Neural progenitor cell (in vitro differentiated cells): ENCODE measurements at regions not wholly inside any gene's neighbourhood (a gene's known extent, or its start where the extent isn't known, plus 50 kb on each side); places are given as distances from the start of the nearest gene placed in this dataset.

Experiments used
- DNase-seq: peaks from one replicate; pipeline ENCODE4 v3.0.0-alpha.2; 2016; ENCODE audit warnings: low spot score
- H2AFZ ChIP-seq: fragments of 200-600 bp; sonication (generic); replicated peaks from 2 replicates; pipeline ENCODE4 v1.6.1; 2016; ENCODE audit warnings: antibody characterized with exemption
- H3F3A ChIP-seq: fragments of 200-600 bp; sonication (generic); 2 replicates; pipeline ENCODE4 v1.6.1; 2016; ENCODE audit warnings: antibody characterized with exemption, low read depth
- H3K27ac ChIP-seq: fragments of 200-600 bp; sonication (generic); 2 replicates; pipeline ENCODE4 v1.5.1; 2016; ENCODE audit warnings: mild to moderate bottlenecking
- H3K27me3 ChIP-seq: fragments of 200-600 bp; sonication (generic); 2 replicates; pipeline ENCODE4 v1.6.1; 2016; ENCODE audit warnings: mild to moderate bottlenecking, moderate library complexity
- H3K36me3 ChIP-seq: fragments of 200-600 bp; sonication (generic); 2 replicates; pipeline ENCODE4 v1.5.1; 2016
- H3K4me1 ChIP-seq: fragments of 200-600 bp; sonication (generic); 2 replicates; pipeline ENCODE4 v1.6.1; 2016; ENCODE audit warnings: mixed run types
- H3K4me2 ChIP-seq: fragments of 200-600 bp; sonication (generic); 2 replicates; pipeline ENCODE4 v1.6.1; 2016
- H3K4me3 ChIP-seq: fragments of 200-600 bp; sonication (generic); 2 replicates; pipeline ENCODE4 v1.5.1; 2016
- H3K79me2 ChIP-seq: fragments of 200-600 bp; sonication (generic); 2 replicates; pipeline ENCODE4 v1.6.1; 2016; ENCODE audit warnings: low read depth
- H3K9ac ChIP-seq: fragments of 200-600 bp; sonication (generic); 2 replicates; pipeline ENCODE4 v1.6.1; 2016
- H3K9me3 ChIP-seq: fragments of 200-600 bp; sonication (generic); 2 replicates; pipeline ENCODE4 v1.5.1; 2016; ENCODE audit warnings: low read depth
- H4K20me1 ChIP-seq: fragments of 200-600 bp; sonication (generic); 2 replicates; pipeline ENCODE4 v1.6.1; 2016; ENCODE audit warnings: low read depth
- H3K27ac Mint-ChIP-seq: 3 replicates; pipeline ENCODE4 v1.8.0; 2021; ENCODE audit warnings: mixed read lengths
- H3K27me3 Mint-ChIP-seq: 2 replicates; pipeline ENCODE4 v1.8.0; 2022; ENCODE audit warnings: low read depth, mild to moderate bottlenecking, inconsistent platforms, moderate library complexity, mixed read lengths; ENCODE audit not compliant: insufficient read depth
- H3K36me3 Mint-ChIP-seq: 3 replicates; pipeline ENCODE4 v1.8.0; 2021; ENCODE audit warnings: mixed read lengths
- H3K4me1 Mint-ChIP-seq: 3 replicates; pipeline ENCODE4 v1.8.0; 2021; ENCODE audit warnings: mixed read lengths
- H3K4me3 Mint-ChIP-seq: 3 replicates; pipeline ENCODE4 v1.8.0; 2021; ENCODE audit warnings: mild to moderate bottlenecking, moderate library complexity, mixed read lengths
- H3K9me3 Mint-ChIP-seq: 3 replicates; pipeline ENCODE4 v1.8.0; 2020; ENCODE audit warnings: mixed read lengths
- EZH2 ChIP-seq: fragments of 200-600 bp; sonication (generic); IDR thresholded peaks from 2 replicates; pipeline ENCODE4 v1.6.1; 2017; ENCODE audit warnings: antibody characterized with exemption, mild to moderate bottlenecking, moderate library complexity
- EZH2phosphoT487 ChIP-seq: fragments of 200-600 bp; sonication (generic); IDR thresholded peaks from 2 replicates; pipeline ENCODE4 v1.6.1; 2017; ENCODE audit warnings: antibody characterized with exemption
- TF ChIP-seq, protein P1 (sequence below): fragments of 200-600 bp; sonication (generic); IDR thresholded peaks from 2 replicates; pipeline ENCODE4 v1.5.1; 2017; ENCODE audit warnings: antibody characterized with exemption, mild to moderate bottlenecking

DNA sequence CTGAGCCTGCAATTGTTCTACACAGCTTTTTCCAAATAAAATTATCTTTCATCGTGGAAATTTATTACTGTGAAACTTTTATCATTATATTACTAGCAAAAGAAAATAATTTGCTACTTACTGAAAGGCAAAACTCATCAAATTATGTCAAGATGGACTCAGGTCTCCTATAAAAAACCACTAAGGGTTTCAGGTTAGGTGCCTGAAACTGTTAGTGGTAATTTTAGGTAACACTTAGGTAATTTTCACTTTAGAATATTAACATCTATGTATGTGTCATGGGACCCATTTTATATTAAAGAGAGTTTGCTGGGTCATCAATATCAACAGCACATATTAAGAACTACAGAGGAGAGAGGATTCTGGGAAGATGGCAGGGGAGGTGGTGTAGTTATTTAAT, 651.5 kb downstream of the CENPC start:
- H3K27ac Mint-ChIP-seq = no peak overlapping the region
- no peaks in the 10 kb centered on the region for H3K36me3 Mint-ChIP-seq
- no peaks in the 10 kb centered on the region for H3K4me1 Mint-ChIP-seq
- H3K4me3 Mint-ChIP-seq = no peak overlapping the region
- no peaks in the 10 kb centered on the region for H3K4me1 ChIP-seq
- no peak overlapping the region for H3K4me3 ChIP-seq
- no peak overlapping the region for H2AFZ ChIP-seq
- H4K20me1 ChIP-seq = no peaks in the 10 kb centered on the region
- H3K9me3 ChIP-seq = no peaks in the 10 kb centered on the region
- no peak overlapping the region for H3K9ac ChIP-seq
- DNase-seq = no peak
- no peaks in the 10 kb centered on the region for H3K79me2 ChIP-seq
- H3K27ac ChIP-seq = no peak overlapping the region
- H3K27me3 ChIP-seq = no peaks in the 10 kb centered on the region
- no peaks in the 10 kb centered on the region for H3F3A ChIP-seq
- no peak overlapping the region for H3K4me2 ChIP-seq
- no peaks in the 10 kb centered on the region for H3K27me3 Mint-ChIP-seq
- TF ChIP-seq, protein P1, sequence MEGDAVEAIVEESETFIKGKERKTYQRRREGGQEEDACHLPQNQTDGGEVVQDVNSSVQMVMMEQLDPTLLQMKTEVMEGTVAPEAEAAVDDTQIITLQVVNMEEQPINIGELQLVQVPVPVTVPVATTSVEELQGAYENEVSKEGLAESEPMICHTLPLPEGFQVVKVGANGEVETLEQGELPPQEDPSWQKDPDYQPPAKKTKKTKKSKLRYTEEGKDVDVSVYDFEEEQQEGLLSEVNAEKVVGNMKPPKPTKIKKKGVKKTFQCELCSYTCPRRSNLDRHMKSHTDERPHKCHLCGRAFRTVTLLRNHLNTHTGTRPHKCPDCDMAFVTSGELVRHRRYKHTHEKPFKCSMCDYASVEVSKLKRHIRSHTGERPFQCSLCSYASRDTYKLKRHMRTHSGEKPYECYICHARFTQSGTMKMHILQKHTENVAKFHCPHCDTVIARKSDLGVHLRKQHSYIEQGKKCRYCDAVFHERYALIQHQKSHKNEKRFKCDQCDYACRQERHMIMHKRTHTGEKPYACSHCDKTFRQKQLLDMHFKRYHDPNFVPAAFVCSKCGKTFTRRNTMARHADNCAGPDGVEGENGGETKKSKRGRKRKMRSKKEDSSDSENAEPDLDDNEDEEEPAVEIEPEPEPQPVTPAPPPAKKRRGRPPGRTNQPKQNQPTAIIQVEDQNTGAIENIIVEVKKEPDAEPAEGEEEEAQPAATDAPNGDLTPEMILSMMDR = no peak
- TF ChIP-seq EZH2phosphoT487 (no peak), EZH2 (no peak)
- H3K9me3 Mint-ChIP-seq = no peaks in the 10 kb centered on the region
- no peaks in the 10 kb centered on the region for H3K36me3 ChIP-seq

DNA sequence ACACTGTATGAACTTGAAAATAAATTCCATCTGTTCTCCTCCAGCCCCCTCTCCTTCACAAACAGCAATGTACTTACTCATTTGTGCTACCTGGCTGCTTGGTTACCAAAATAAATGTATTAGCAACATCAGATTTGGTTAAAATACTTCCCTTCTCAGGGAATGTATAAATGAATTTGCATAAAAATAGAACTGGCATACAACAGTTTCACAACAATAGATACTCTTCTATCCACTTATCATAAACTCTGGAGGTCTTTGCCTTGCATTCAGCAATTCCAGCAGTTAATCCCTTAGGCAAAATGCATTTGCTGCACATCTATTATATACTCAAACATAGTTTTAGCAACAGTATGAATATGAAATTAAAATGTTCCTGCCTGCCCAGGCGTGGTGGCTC, 658.2 kb downstream of the CENPC start:
- H3K9me3 Mint-ChIP-seq = peaks cover 10% of the 10 kb centered on the region
- TF ChIP-seq EZH2phosphoT487 (no peak), EZH2 (no peak)
- TF ChIP-seq, protein P1 = no peak

DNA sequence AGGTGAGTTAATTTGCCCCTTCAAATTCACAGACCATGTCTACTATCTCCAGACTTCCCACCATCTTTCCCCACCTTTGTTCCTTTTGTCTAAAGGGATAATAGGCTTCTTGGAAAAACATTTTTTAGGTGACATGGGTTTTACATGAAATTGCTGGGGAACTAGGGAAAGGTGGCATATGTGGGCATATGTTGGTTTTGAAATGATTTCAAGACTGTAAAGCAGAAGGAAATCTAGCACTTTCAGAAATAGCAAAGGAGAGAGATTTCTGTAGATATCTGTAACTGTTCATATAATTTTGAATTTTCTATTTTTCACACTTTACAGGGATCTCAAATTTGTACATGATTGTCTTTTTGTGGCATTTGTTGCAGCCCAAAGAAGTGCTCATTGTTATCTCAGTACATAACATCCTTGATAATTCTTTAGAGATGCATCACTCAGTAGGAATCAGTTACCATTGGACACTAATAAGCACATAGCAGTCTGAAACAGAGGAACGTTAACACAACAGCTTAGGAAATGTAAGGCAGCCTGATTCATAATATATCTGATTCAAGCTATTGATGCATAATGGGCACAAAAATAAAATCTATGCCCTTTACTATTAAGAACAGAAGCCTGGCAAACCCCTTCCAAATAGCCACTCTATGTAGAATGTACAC, 659.7 kb downstream of the CENPC start:
- no peaks in the 10 kb centered on the region for H3F3A ChIP-seq
- no peaks in the 10 kb centered on the region for H4K20me1 ChIP-seq
- H3K9me3 Mint-ChIP-seq = peaks cover 14% of the 10 kb centered on the region
- H3K27me3 Mint-ChIP-seq = peaks cover 2% of the 10 kb centered on the region
- H3K36me3 Mint-ChIP-seq = no peaks in the 10 kb centered on the region
- no peaks in the 10 kb centered on the region for H3K27me3 ChIP-seq
- no peak overlapping the region for H3K4me3 Mint-ChIP-seq
- no peak overlapping the region for H3K4me2 ChIP-seq
- no peak overlapping the region for H3K9ac ChIP-seq
- no peak overlapping the region for H3K27ac ChIP-seq
- no peaks in the 10 kb centered on the region for H3K36me3 ChIP-seq
- no peak overlapping the region for H3K4me3 ChIP-seq
- no peak for TF ChIP-seq EZH2
- no peak for TF ChIP-seq EZH2phosphoT487
- TF ChIP-seq, protein P1 = no peak
- no peaks in the 10 kb centered on the region for H3K4me1 ChIP-seq
- peak overlapping the region; percentile 26 for H2AFZ ChIP-seq
- H3K4me1 Mint-ChIP-seq = no peaks in the 10 kb centered on the region
- H3K79me2 ChIP-seq = no peaks in the 10 kb centered on the region
- no peaks in the 10 kb centered on the region for H3K9me3 ChIP-seq
- no peak for DNase-seq
- no peak overlapping the region for H3K27ac Mint-ChIP-seq

More for the DNA sequence above, 658.2 kb downstream of the CENPC start:
- DNase-seq = no peak
- Histone ChIP-seq H3K4me1 (no peaks in the 10 kb centered on the region), H3F3A (no peaks in the 10 kb centered on the region), H3K27ac (no peak overlapping the region), H4K20me1 (no peaks in the 10 kb centered on the region), H3K4me2 (no peak overlapping the region), H3K9me3 (no peaks in the 10 kb centered on the region), H2AFZ (no peak overlapping the region), H3K4me3 (no peak overlapping the region), H3K27me3 (no peaks in the 10 kb centered on the region), H3K79me2 (no peaks in the 10 kb centered on the region), H3K9ac (no peak overlapping the region), H3K36me3 (no peaks in the 10 kb centered on the region)
- no peaks in the 10 kb centered on the region for H3K4me1 Mint-ChIP-seq
- no peaks in the 10 kb centered on the region for H3K36me3 Mint-ChIP-seq
- H3K27ac Mint-ChIP-seq = no peak overlapping the region
- H3K4me3 Mint-ChIP-seq = no peak overlapping the region
- peaks cover 2% of the 10 kb centered on the region for H3K27me3 Mint-ChIP-seq
